Keratinocyte (primary cell): ENCODE measurements at regions not wholly inside any gene's neighbourhood (a gene's known extent, or its start where the extent isn't known, plus 50 kb on each side); places are given as distances from the start of the nearest gene placed in this dataset.

Source experiments
- DNase-seq: peaks from one replicate; pipeline ENCODE4 v3.0.0-alpha.2; 2011; ENCODE audit warnings: low read depth, missing footprints, low spot score
- FAIRE-seq: peaks from 2 replicates; lab custom pipeline; 2011; peaks lifted over from hg19 to GRCh38; lab: Jason Lieb, UNC
- H2AFZ ChIP-seq: 2 replicates; pipeline ENCODE4 v1.6.0; 2012; ENCODE audit warnings: low read length, control low read depth, inconsistent platforms; ENCODE audit not compliant: control insufficient read depth
- H3K27ac ChIP-seq: 2 replicates; pipeline ENCODE4 v1.5.1; 2011; ENCODE audit warnings: low read length; ENCODE audit not compliant: control insufficient read depth, insufficient read depth
- H3K27me3 ChIP-seq: 3 replicates; pipeline ENCODE4 v1.6.0; 2011; ENCODE audit warnings: low read length; ENCODE audit not compliant: control insufficient read depth, insufficient read depth; ENCODE audit errors: extremely low read depth
- H3K36me3 ChIP-seq, 2 experiments: 2 replicates in 1 of 2; 3 replicates in 1 of 2; pipeline ENCODE4 v1.5.1; 2011; ENCODE audit warnings: low read length in 2 of 2, mild to moderate bottlenecking in 1 of 2; ENCODE audit not compliant: control insufficient read depth in 2 of 2, insufficient read depth in 2 of 2; ENCODE audit errors: extremely low read depth in 1 of 2
- H3K4me1 ChIP-seq: 3 replicates; pipeline ENCODE4 v1.5.1; 2011; ENCODE audit warnings: low read length; ENCODE audit not compliant: control insufficient read depth, insufficient read depth; ENCODE audit errors: extremely low read depth
- H3K4me2 ChIP-seq: 3 replicates; pipeline ENCODE4 v1.6.0; 2011; ENCODE audit warnings: low read depth, low read length; ENCODE audit not compliant: control insufficient read depth, insufficient read depth; ENCODE audit errors: extremely low read depth
- H3K4me3 ChIP-seq, 3 experiments: fragments of 200-600 bp in 1 of 3; sonication (generic) in 1 of 3; 2 replicates in 2 of 3; 3 replicates in 1 of 3; pipeline ENCODE4 v1.5.1; 2011 to 2016; ENCODE audit warnings: low read length in 3 of 3, mild to moderate bottlenecking in 3 of 3, control low read depth in 2 of 3, inconsistent platforms in 1 of 3, low read depth in 1 of 3, mixed read lengths in 1 of 3, mixed run types in 1 of 3, moderate library complexity in 1 of 3; ENCODE audit not compliant: control insufficient read depth in 2 of 3, insufficient read depth in 2 of 3; ENCODE audit errors: extremely low read depth in 1 of 3
- H3K79me2 ChIP-seq: 2 replicates; pipeline ENCODE4 v1.6.0; 2012; ENCODE audit warnings: low read length; ENCODE audit not compliant: control insufficient read depth, insufficient read depth
- H3K9ac ChIP-seq: 3 replicates; pipeline ENCODE4 v1.6.0; 2011; ENCODE audit warnings: low read length; ENCODE audit not compliant: control insufficient read depth, insufficient read depth; ENCODE audit errors: extremely low read depth
- H3K9me1 ChIP-seq: 3 replicates; pipeline ENCODE4 v1.6.0; 2011; ENCODE audit warnings: low read length; ENCODE audit not compliant: control insufficient read depth, insufficient read depth; ENCODE audit errors: extremely low read depth
- H3K9me3 ChIP-seq: 2 replicates; pipeline ENCODE4 v1.5.1; 2012; ENCODE audit warnings: low read depth, low read length; ENCODE audit not compliant: control insufficient read depth
- H4K20me1 ChIP-seq: 3 replicates; pipeline ENCODE4 v1.6.0; 2011; ENCODE audit warnings: low read length; ENCODE audit not compliant: control insufficient read depth, insufficient read depth; ENCODE audit errors: extremely low read depth
- EZH2 ChIP-seq: IDR thresholded peaks from one replicate; pipeline ENCODE4 v1.6.1; 2012; ENCODE audit warnings: inconsistent platforms, mild to moderate bottlenecking, low read length, moderate library complexity
- dilution Hi-C: fragments of 300-500 bp; cut with MboI; formaldehyde crosslinking; loops from one replicate; pipeline ENCODE4 v1.7.0; 2020; ENCODE audit warnings: low sequenced_read_pairs; ENCODE audit not compliant: extremely low pct_ligation_motif_present
- TF ChIP-seq, protein P1 (sequence below), 3 experiments: IDR thresholded peaks in 1 of 3; conservative IDR thresholded peaks in 1 of 3; optimal IDR thresholded peaks in 1 of 3; 2 replicates in 2 of 3; 3 replicates in 1 of 3; pipeline versions ENCODE3 to v1.5.1; 2011; ENCODE audit warnings: low read length in 3 of 3, mild to moderate bottlenecking in 3 of 3, moderate library complexity in 2 of 3, control low read depth in 1 of 3, inconsistent platforms in 1 of 3; ENCODE audit not compliant: insufficient read depth in 2 of 3; ENCODE audit errors: extremely low read depth in 1 of 3

DNA sequence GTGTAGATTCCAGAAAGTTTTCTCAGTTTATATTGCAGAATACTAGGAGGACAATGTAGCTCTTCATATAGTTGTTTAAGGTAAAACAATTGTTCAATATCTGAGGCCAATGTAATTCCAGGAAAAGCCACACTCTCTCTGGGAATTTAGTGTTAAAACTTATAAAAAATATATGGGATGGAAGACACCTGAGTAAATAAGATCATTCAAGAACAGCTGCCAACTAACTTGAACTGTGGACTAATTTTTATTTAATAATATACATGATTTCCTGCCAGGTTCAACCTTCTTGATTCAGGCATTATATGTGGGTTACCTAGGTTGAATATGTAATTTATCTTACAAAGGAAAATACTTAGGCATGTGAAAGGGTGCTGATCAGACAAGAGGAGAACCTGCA is 841.1 kb upstream of the PRR20A start:
- Histone ChIP-seq H3K79me2 (no peaks in the 10 kb centered on the region), H3K9ac (no peak overlapping the region), H2AFZ (no peak overlapping the region), H4K20me1 (no peaks in the 10 kb centered on the region), H3K9me3 (no peaks in the 10 kb centered on the region), H3K27me3 (no peaks in the 10 kb centered on the region), H3K27ac (no peak overlapping the region), H3K36me3 (no peaks in the 10 kb centered on the region), H3K4me1 (no peaks in the 10 kb centered on the region), H3K4me2 (no peak overlapping the region), H3K4me3 (no peak overlapping the region), H3K9me1 (no peaks in the 10 kb centered on the region)
- DNase-seq (no peak), FAIRE-seq (no peak)
- dilution Hi-C loops, result no loop called here
- TF ChIP-seq, protein P1, sequence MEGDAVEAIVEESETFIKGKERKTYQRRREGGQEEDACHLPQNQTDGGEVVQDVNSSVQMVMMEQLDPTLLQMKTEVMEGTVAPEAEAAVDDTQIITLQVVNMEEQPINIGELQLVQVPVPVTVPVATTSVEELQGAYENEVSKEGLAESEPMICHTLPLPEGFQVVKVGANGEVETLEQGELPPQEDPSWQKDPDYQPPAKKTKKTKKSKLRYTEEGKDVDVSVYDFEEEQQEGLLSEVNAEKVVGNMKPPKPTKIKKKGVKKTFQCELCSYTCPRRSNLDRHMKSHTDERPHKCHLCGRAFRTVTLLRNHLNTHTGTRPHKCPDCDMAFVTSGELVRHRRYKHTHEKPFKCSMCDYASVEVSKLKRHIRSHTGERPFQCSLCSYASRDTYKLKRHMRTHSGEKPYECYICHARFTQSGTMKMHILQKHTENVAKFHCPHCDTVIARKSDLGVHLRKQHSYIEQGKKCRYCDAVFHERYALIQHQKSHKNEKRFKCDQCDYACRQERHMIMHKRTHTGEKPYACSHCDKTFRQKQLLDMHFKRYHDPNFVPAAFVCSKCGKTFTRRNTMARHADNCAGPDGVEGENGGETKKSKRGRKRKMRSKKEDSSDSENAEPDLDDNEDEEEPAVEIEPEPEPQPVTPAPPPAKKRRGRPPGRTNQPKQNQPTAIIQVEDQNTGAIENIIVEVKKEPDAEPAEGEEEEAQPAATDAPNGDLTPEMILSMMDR (optimal IDR thresholded peaks at IDR 0.05 in 1 of 3, IDR thresholded peaks at IDR 0.05 in 1 of 3, conservative IDR thresholded peaks at IDR 0.05 in 1 of 3; ENCODE audit: extremely low read depth in 1 of 3, insufficient read depth in 2 of 3, low read length in 3 of 3), result no peak
- TF ChIP-seq EZH2, result no peak

DNA sequence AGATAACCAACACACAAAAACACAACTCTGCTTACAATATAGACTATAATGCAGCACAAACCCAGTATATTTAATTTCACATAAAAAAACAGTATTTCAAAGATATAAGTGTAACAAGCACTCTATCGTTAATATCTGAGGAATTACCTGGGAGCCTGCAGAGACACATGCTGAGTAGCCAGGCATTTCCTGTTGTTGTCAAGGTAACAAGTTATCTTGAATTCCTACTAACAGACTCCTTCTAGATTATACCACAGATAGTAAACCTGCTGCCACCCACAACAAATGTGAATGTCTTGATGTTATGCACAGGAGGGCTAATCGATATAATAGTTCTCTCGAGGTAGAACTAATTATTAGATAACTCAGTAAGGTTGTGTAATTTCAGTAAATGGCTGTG is 826.0 kb upstream of the PRR20A start:
- H3K4me1 ChIP-seq, result no peaks in the 10 kb centered on the region
- H3K9ac ChIP-seq, result no peak overlapping the region
- H2AFZ ChIP-seq, result no peak overlapping the region
- FAIRE-seq, result no peak
- no peaks in the 10 kb centered on the region for H3K27me3 ChIP-seq
- H3K36me3 ChIP-seq, result no peaks in the 10 kb centered on the region
- no peak overlapping the region for H3K4me3 ChIP-seq
- H4K20me1 ChIP-seq, result no peaks in the 10 kb centered on the region
- dilution Hi-C loops, result no loop called here
- H3K27ac ChIP-seq, result no peak overlapping the region
- no peaks in the 10 kb centered on the region for H3K9me1 ChIP-seq
- no peak for TF ChIP-seq EZH2
- TF ChIP-seq, protein P1 (optimal IDR thresholded peaks at IDR 0.05 in 1 of 3, IDR thresholded peaks at IDR 0.05 in 1 of 3, conservative IDR thresholded peaks at IDR 0.05 in 1 of 3; ENCODE audit: extremely low read depth in 1 of 3, insufficient read depth in 2 of 3, low read length in 3 of 3), result no peak
- no peaks in the 10 kb centered on the region for H3K9me3 ChIP-seq
- H3K79me2 ChIP-seq, result no peaks in the 10 kb centered on the region
- H3K4me2 ChIP-seq, result no peak overlapping the region
- DNase-seq, result no peak
